Tibial nerve (tissue), 4 donors: ENCODE measurements at regions not wholly inside any gene's neighbourhood (a gene's known extent, or its start where the extent isn't known, plus 50 kb on each side); places are given as distances from the start of the nearest gene placed in this dataset.

Experiments
- CTCF ChIP-seq, 5 experiments: fragments of 200-600 bp in 3 of 5; fragments of 450-650 bp in 2 of 5; sonication (generic) in 3 of 5; IDR thresholded peaks; one replicate each; pipeline ENCODE4 v1.5.1; 2016 to 2019; ENCODE audit warnings: antibody characterized with exemption in 5 of 5, mild to moderate bottlenecking in 3 of 5, moderate library complexity in 2 of 5
- EP300 ChIP-seq, 2 donors: sonication (generic); formaldehyde crosslinking; IDR thresholded peaks; one replicate each; pipeline ENCODE4 v1.6.1; 2017; ENCODE audit warnings: antibody characterized with exemption in 2 of 2, mild to moderate bottlenecking in 1 of 2
- POLR2A ChIP-seq, 2 donors: fragments of 450-650 bp; IDR thresholded peaks; one replicate each; pipeline ENCODE4 v1.6.1; 2017; ENCODE audit warnings: antibody characterized with exemption in 2 of 2, mild to moderate bottlenecking in 2 of 2, moderate library complexity in 2 of 2

DNA sequence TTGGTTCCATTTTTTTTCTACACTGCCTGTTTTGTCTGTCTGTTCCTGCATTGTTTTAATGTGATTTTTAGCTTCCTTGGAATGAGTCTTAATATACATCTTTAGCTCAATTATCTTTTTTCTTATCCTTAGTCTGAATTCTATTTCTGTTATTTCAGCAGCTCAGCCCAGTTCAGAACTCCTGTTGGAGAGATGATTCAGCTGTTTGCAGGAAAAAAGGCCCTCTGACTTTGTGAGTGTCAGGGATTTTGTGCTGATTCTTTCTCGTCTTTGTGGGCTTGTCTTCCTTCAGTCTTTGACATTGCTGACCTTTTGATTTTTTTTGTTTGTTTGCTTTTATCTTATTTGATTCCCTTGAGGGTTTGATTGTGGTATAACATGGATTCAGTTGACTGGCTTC lies 343.2 kb upstream of the TRAM1L1 start:
- no peak for TF ChIP-seq POLR2A (IDR thresholded peaks at IDR 0.05)
- no peak for TF ChIP-seq EP300 (IDR thresholded peaks at IDR 0.05)
- no peak for TF ChIP-seq CTCF (IDR thresholded peaks at IDR 0.05)
